ENCODE measurements at regions not wholly inside any gene's neighbourhood (a gene's known extent, or its start where the extent isn't known, plus 50 kb on each side); places are given as distances from the start of the nearest gene placed in this dataset.

- no peak for TF ChIP-seq POLR2A (IDR thresholded peaks at IDR 0.05)
- TF ChIP-seq, protein P1, sequence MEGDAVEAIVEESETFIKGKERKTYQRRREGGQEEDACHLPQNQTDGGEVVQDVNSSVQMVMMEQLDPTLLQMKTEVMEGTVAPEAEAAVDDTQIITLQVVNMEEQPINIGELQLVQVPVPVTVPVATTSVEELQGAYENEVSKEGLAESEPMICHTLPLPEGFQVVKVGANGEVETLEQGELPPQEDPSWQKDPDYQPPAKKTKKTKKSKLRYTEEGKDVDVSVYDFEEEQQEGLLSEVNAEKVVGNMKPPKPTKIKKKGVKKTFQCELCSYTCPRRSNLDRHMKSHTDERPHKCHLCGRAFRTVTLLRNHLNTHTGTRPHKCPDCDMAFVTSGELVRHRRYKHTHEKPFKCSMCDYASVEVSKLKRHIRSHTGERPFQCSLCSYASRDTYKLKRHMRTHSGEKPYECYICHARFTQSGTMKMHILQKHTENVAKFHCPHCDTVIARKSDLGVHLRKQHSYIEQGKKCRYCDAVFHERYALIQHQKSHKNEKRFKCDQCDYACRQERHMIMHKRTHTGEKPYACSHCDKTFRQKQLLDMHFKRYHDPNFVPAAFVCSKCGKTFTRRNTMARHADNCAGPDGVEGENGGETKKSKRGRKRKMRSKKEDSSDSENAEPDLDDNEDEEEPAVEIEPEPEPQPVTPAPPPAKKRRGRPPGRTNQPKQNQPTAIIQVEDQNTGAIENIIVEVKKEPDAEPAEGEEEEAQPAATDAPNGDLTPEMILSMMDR (IDR thresholded peaks at IDR 0.05): no peak
Observed at GRCh38 chr16:63922560-63922959, 1199.3 kb downstream of the CDH11 start.

Measured in uterus (tissue), 2 donors.